SK-N-SH (cell line): ENCODE measurements at regions not wholly inside any gene's neighbourhood (a gene's known extent, or its start where the extent isn't known, plus 50 kb on each side); places are given as distances from the start of the nearest gene placed in this dataset.

ENCODE experiments used
- CTCF ChIA-PET: fragments of 300-600, 350-600 bp; formaldehyde crosslinking; extraction: SDS; loops from one replicate; lab custom pipeline; 2021; lab: Yijun Ruan, JAX
- POLR2A ChIA-PET: fragments of 350-600 bp; sonication (Branson Sonifier 250); formaldehyde crosslinking; extraction: SDS; loops from one replicate; lab custom pipeline; 2020; ENCODE audit warnings: antibody characterized with exemption, inconsistent platforms; lab: Yijun Ruan, JAX
- DNase-seq: peaks from one replicate; pipeline ENCODE4 v3.0.0; 2012
- H2AFZ ChIP-seq: fragments of 200-600 bp; sonication (generic); 2 replicates; pipeline ENCODE4 v1.8.1; 2016; ENCODE audit warnings: antibody characterized with exemption, mild to moderate bottlenecking, low read depth
- H3F3A ChIP-seq: fragments of 200-600 bp; sonication (generic); replicated peaks from 2 replicates; pipeline ENCODE3; 2016; ENCODE audit warnings: antibody characterized with exemption, mild to moderate bottlenecking; ENCODE audit not compliant: insufficient read depth
- H3K27ac ChIP-seq, 2 experiments: fragments of 200-500 bp in 1 of 2; fragments of 200-600 bp in 1 of 2; sonication (Bioruptor generic) in 1 of 2; sonication (generic), shearing (Covaris generic) in 1 of 2; 2 replicates each; pipeline versions ENCODE4 v1.5.1 to v1.6.1; 2014 to 2016; ENCODE audit warnings: low read depth in 2 of 2, inconsistent platforms in 1 of 2, low read length in 1 of 2, mild to moderate bottlenecking in 1 of 2, mixed read lengths in 1 of 2
- H3K27me3 ChIP-seq: fragments of 200-600 bp; sonication (generic), shearing (Covaris generic); 2 replicates; pipeline ENCODE4 v1.6.1; 2016; ENCODE audit warnings: mixed run types; ENCODE audit not compliant: insufficient read depth
- H3K36me3 ChIP-seq, 2 experiments: fragments of 200-500 bp in 1 of 2; fragments of 200-600 bp in 1 of 2; sonication (Bioruptor generic) in 1 of 2; sonication (generic) in 1 of 2; replicated peaks in 1 of 2; 2 replicates each; pipeline versions ENCODE3 to v1.5.1; 2014 to 2016; ENCODE audit warnings: low read length in 1 of 2, mild to moderate bottlenecking in 1 of 2; ENCODE audit not compliant: insufficient read depth in 2 of 2, control insufficient read depth in 1 of 2
- H3K4me1 ChIP-seq, 2 experiments: fragments of 200-500 bp in 1 of 2; fragments of 200-600 bp in 1 of 2; sonication (Bioruptor generic) in 1 of 2; sonication (generic), shearing (Covaris generic) in 1 of 2; 2 replicates each; pipeline versions ENCODE4 v1.5.1 to v1.6.1; 2014 to 2016; ENCODE audit warnings: low read depth in 1 of 2, low read length in 1 of 2, mixed run types in 1 of 2; ENCODE audit not compliant: insufficient read depth in 2 of 2, control insufficient read depth in 1 of 2
- H3K4me2 ChIP-seq: fragments of 200-600 bp; sonication (generic), shearing (Covaris generic); 2 replicates; pipeline ENCODE4 v1.6.1; 2017; ENCODE audit warnings: mixed run types
- H3K4me3 ChIP-seq, 2 experiments: fragments of 200-500 bp in 1 of 2; fragments of 200-600 bp in 1 of 2; sonication (Bioruptor generic) in 1 of 2; sonication (generic), shearing (Covaris generic) in 1 of 2; 2 replicates each; pipeline versions ENCODE4 v1.5.1 to v1.8.1; 2014 to 2016; ENCODE audit warnings: low read depth in 2 of 2, inconsistent platforms in 1 of 2, low read length in 1 of 2, mild to moderate bottlenecking in 1 of 2, mixed read lengths in 1 of 2, moderate library complexity in 1 of 2
- H3K79me2 ChIP-seq: fragments of 200-600 bp; sonication (generic); 2 replicates; pipeline ENCODE4 v1.8.1; 2017; ENCODE audit warnings: mild to moderate bottlenecking; ENCODE audit not compliant: insufficient read depth
- H3K9ac ChIP-seq: fragments of 200-600 bp; sonication (generic); 2 replicates; pipeline ENCODE4 v1.6.1; 2017; ENCODE audit warnings: mixed run types
- H3K9me2 ChIP-seq: fragments of 200-600 bp; sonication (generic); 2 replicates; pipeline ENCODE4 v1.6.1; 2017; ENCODE audit warnings: mixed run types
- H3K9me3 ChIP-seq: fragments of 200-600 bp; sonication (generic); 2 replicates; pipeline ENCODE4 v1.6.1; 2017; ENCODE audit warnings: mixed run types, mild to moderate bottlenecking, moderate library complexity
- H4K20me1 ChIP-seq: fragments of 200-600 bp; sonication (generic); 2 replicates; pipeline ENCODE4 v1.6.1; 2017; ENCODE audit warnings: mild to moderate bottlenecking, mixed run types; ENCODE audit not compliant: insufficient read depth
- GABPA ChIP-seq: IDR thresholded peaks from 2 replicates; pipeline ENCODE4 v1.4.0; 2012; ENCODE audit warnings: low read depth, mild to moderate bottlenecking
- GATA2 ChIP-seq: sonication (generic); formaldehyde crosslinking; IDR thresholded peaks from 2 replicates; pipeline ENCODE4 v1.5.0; 2020; ENCODE audit warnings: mild to moderate bottlenecking, missing genetic modification reagents
- REST ChIP-seq: IDR thresholded peaks from 2 replicates; pipeline ENCODE4 v1.6.1; 2012; ENCODE audit warnings: mild to moderate bottlenecking, low read depth, low read length, moderate library complexity
- TEAD4 ChIP-seq: IDR thresholded peaks from 2 replicates; pipeline ENCODE4 v1.4.0; 2012; ENCODE audit warnings: mild to moderate bottlenecking, borderline replicate concordance; ENCODE audit not compliant: insufficient read depth
- WGBS: methylation state at CpG from one replicate; pipeline ENCODE4 v1.1.6; 2017; ENCODE audit warnings: low lambda C conversion rate; 5-methylcytosine and 5-hydroxymethylcytosine counted together
- TF ChIP-seq, protein P1 (sequence below): fragments of 200-600 bp; sonication (generic); IDR thresholded peaks from 2 replicates; pipeline ENCODE4 v1.6.1; 2017; ENCODE audit warnings: antibody characterized with exemption, mild to moderate bottlenecking, moderate library complexity
- TF ChIP-seq, protein P2 (sequence below): IDR thresholded peaks from 2 replicates; pipeline ENCODE4; 2012
- TF ChIP-seq, protein P3 (sequence below): IDR thresholded peaks from 2 replicates; pipeline ENCODE4 v1.4.0; 2012; ENCODE audit warnings: low read depth
- TF ChIP-seq, protein P4 (sequence below): fragments of 150-350 bp; IDR thresholded peaks from 2 replicates; pipeline ENCODE4 v1.6.1; 2017; ENCODE audit warnings: antibody characterized with exemption, low read length, low read depth, borderline replicate concordance

GRCh38 chr6:74631564-74631963, 574.3 kb downstream of the COL12A1 start (continued):
- TF ChIP-seq, protein P1, sequence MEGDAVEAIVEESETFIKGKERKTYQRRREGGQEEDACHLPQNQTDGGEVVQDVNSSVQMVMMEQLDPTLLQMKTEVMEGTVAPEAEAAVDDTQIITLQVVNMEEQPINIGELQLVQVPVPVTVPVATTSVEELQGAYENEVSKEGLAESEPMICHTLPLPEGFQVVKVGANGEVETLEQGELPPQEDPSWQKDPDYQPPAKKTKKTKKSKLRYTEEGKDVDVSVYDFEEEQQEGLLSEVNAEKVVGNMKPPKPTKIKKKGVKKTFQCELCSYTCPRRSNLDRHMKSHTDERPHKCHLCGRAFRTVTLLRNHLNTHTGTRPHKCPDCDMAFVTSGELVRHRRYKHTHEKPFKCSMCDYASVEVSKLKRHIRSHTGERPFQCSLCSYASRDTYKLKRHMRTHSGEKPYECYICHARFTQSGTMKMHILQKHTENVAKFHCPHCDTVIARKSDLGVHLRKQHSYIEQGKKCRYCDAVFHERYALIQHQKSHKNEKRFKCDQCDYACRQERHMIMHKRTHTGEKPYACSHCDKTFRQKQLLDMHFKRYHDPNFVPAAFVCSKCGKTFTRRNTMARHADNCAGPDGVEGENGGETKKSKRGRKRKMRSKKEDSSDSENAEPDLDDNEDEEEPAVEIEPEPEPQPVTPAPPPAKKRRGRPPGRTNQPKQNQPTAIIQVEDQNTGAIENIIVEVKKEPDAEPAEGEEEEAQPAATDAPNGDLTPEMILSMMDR: no peak
- TF ChIP-seq, protein P2, sequence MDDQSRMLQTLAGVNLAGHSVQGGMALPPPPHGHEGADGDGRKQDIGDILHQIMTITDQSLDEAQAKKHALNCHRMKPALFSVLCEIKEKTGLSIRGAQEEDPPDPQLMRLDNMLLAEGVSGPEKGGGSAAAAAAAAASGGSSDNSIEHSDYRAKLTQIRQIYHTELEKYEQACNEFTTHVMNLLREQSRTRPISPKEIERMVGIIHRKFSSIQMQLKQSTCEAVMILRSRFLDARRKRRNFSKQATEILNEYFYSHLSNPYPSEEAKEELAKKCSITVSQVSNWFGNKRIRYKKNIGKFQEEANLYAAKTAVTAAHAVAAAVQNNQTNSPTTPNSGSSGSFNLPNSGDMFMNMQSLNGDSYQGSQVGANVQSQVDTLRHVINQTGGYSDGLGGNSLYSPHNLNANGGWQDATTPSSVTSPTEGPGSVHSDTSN: no peak
- TF ChIP-seq GATA2 (no peak), TEAD4 (no peak)
- TF ChIP-seq, protein P3, sequence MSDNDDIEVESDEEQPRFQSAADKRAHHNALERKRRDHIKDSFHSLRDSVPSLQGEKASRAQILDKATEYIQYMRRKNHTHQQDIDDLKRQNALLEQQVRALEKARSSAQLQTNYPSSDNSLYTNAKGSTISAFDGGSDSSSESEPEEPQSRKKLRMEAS: no peak

DNA sequence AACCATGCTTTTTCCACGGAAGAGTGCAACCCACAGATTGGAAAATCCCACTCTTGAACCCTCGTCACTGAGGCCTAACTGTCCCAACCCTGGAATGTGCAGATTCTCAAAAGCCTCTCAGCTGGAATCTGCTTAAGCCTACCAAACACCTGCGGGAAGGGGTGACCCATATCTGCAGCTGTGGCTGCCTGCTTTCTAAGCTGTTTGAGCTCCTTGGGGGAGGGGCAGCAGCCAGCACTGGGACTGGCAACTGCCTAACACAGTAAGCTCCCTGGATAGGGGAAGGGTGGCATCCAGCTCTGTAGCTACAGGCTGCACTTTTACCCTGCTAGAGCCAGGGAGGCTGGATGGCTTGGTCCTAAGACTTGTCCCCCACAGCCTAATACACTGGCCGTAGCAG, 579.6 kb downstream of the COL12A1 start:
- no peaks in the 10 kb centered on the region for H3F3A ChIP-seq
- CTCF ChIA-PET: no interaction called here
- no peaks in the 10 kb centered on the region for H3K27me3 ChIP-seq
- POLR2A ChIA-PET: no interaction called here
- H3K9ac ChIP-seq: no peak overlapping the region
- H3K4me2 ChIP-seq: no peak overlapping the region
- H3K4me1 ChIP-seq: no peaks in the 10 kb centered on the region
- H3K9me2 ChIP-seq: no peaks in the 10 kb centered on the region
- no peak for DNase-seq
- H3K79me2 ChIP-seq: no peaks in the 10 kb centered on the region
- H4K20me1 ChIP-seq: no peaks in the 10 kb centered on the region
- no peak overlapping the region for H3K4me3 ChIP-seq
- WGBS: 19% methylated on average over 2 of the region's 4 CpGs
- no peaks in the 10 kb centered on the region for H3K9me3 ChIP-seq
- H2AFZ ChIP-seq: no peak overlapping the region
- H3K36me3 ChIP-seq: no peaks in the 10 kb centered on the region
- no peak for TF ChIP-seq REST
- no peak overlapping the region for H3K27ac ChIP-seq

- Histone ChIP-seq H3K4me2 (no peak overlapping the region), H3K79me2 (no peaks in the 10 kb centered on the region), H3K9me2 (no peaks in the 10 kb centered on the region), H3F3A (no peaks in the 10 kb centered on the region), H3K9ac (no peak overlapping the region), H3K36me3 (no peaks in the 10 kb centered on the region), H3K27me3 (no peaks in the 10 kb centered on the region), H3K27ac (no peak overlapping the region), H3K4me1 (no peaks in the 10 kb centered on the region)
- CTCF ChIA-PET: no interaction called here
- no peak for DNase-seq
- POLR2A ChIA-PET: no interaction called here
- WGBS: 10% methylated on average over 2 of the region's 2 CpGs
- no peak for TF ChIP-seq GABPA
- TF ChIP-seq, protein P4, sequence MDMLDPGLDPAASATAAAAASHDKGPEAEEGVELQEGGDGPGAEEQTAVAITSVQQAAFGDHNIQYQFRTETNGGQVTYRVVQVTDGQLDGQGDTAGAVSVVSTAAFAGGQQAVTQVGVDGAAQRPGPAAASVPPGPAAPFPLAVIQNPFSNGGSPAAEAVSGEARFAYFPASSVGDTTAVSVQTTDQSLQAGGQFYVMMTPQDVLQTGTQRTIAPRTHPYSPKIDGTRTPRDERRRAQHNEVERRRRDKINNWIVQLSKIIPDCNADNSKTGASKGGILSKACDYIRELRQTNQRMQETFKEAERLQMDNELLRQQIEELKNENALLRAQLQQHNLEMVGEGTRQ: no peak
- TF ChIP-seq, all 33 proteins: peak for 0
- no peaks in the 10 kb centered on the region for H3K9me3 ChIP-seq
- no peak overlapping the region for H2AFZ ChIP-seq
- no peak overlapping the region for H3K4me3 ChIP-seq
- H4K20me1 ChIP-seq: no peaks in the 10 kb centered on the region
Observed at GRCh38 chr6:74623027-74623426, 582.8 kb downstream of the COL12A1 start.
